GM19452 (cell line): ENCODE measurements at regions not wholly inside any gene's neighbourhood (a gene's known extent, or its start where the extent isn't known, plus 50 kb on each side); places are given as distances from the start of the nearest gene placed in this dataset.
"Not testable (repeated sequence)": the region's sequence is repeated elsewhere in the genome, so short reads cannot be mapped to it uniquely, and the experiment has no call there.

ENCODE experiments used
- ATAC-seq: cut with Tn5 transposase; IDR thresholded peaks from one replicate; pipeline ENCODE4 v1.9.1; 2021; ENCODE audit not compliant: unreplicated experiment

DNA sequence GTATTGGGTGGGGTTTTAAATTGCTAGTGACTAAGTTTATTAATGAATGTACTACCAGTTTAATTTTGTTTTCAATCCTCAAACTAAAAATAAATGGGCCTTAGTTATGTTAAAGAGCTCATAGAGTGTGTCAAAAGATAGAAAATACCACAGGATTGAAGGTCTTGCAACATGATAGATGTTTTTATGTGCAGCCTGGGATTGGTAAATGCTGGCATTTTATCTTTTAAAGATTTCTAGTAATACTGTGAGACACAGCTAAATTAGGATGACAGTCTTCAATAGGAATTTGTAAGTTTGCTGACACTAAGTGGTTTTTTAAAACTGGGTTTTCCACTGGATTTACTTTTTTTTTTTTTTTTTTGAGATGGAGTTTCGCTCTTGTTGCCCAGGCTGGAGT lies 122.3 kb downstream of the HAUS1 start:
- no peak for ATAC-seq

DNA sequence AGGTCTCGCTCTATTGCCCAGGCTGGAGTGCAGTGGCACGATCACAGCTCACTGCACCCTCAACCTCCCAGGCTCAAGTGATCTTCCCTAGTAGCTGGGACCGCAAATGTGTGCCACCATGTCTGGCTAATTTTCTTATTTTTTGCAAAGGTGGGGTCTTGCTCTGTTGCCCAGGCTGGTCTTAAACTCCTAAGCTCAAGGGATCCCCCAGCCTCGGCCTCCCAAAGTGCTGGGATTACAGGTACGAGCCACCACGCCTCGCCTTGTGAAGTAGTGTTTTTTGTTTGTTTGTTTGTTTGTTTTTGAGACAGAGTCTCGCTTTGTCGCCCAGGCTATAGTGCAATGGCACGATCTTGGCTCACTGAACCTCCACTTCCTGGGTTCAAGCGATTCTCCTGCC lies 125.5 kb downstream of the HAUS1 start:
- not testable (repeated sequence) for ATAC-seq

DNA sequence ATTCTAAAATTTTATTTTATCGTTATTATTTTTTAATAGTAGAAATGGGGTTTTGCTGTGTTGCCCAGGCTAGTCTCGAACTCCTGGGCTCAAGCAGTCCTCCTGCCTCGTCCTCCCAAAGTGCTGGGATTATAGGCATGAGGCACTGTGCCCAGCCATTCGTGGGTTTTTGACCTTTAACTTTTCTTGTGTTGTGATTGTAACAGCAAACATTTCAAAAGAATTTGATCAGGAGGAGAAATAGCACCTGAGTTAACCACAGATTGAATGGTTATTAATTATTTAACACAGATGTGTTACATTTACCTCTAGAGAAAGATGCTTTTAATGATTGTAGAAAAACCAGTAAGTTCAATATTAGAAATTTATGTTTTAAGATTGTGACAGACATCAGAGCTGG lies 132.0 kb downstream of the HAUS1 start:
- no peak for ATAC-seq

GRCh38 chr18:46237891-46238290 lies 133.7 kb downstream of the HAUS1 start:
- ATAC-seq = no peak

GRCh38 chr18:46239549-46239948 lies 135.4 kb downstream of the HAUS1 start:
- no peak for ATAC-seq

DNA sequence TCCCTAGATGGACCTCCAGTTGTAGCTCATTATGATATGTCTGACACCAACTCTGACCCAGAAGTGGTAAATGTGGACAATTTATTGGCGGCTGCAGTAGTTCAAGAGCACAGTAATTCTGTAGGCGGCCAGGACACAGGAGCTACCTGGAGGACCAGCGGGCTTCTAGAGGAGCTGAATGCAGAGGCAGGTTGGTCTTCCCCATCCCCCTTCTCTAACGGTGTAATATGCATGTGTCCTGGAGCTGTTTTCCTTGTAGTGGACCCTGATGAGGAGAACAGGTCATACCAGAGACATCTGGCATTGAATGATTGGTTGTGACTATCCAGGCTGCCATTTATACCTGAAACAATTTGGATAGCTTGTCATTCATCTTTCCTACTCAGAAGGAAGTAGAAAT lies 135.8 kb downstream of the HAUS1 start:
- ATAC-seq = no peak

- not testable (repeated sequence) for ATAC-seq
These were observed 137.2 kb downstream of the HAUS1 start for GRCh38 chr18:46241393-46241792.

DNA sequence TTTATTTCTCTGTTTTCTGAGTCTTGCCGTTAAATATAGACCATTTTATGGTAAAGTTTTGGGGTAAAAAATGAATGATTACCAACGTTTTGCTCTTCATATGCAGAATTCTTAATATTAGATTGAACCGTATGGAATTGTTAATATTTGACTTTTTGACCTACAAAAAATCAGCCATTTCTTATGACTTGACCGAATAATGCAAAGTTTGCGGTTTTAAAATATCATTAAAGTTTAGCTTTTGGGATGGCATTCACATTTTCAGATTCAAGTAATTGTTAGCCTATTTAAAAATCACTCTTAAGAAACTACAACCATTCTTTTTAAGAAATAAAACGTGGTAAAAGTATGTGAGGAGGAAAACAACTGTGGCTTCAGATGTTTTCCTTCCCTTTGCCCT lies 138.0 kb downstream of the HAUS1 start:
- no peak for ATAC-seq

DNA sequence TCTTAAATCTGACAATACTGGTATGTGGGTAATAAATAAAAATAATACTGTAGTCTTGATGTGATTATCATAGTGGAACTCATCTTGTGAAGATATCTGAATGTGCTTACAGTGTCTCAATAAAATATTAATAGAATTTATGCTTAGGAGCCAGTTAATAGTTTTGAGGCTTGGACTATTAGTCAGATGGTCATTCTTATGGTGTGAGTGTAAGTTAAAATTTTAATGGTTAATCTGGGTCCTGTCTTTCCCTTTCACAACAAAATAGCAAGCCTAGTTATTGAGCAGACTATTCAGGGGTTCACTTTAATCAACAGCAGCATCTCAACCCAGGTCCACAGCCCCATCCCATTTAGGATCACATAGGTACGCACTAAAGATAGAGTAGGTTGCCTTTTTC lies 138.9 kb downstream of the HAUS1 start:
- no peak for ATAC-seq

GRCh38 chr18:46243673-46244072 lies 139.5 kb downstream of the HAUS1 start:
- no peak for ATAC-seq

DNA sequence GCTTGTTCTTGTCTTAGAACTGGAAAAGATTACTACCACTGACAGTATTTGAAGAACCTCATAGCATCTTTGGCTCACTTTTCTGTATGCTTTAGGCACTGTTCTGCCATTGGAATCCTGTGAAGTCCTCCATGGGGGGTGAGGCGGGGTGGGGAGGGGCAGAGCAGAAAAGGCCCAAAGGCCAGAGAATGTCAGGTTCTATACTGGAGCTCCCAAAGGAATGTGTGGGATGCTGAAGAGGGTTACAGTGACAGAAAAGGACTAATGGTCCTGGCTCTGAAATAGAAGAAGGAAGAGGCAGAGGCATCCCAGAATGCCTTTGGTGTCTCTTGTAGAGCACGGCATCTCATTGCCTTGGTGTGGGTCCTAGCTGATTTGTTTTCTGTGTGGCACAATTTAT lies 141.9 kb downstream of the HAUS1 start:
- ATAC-seq = no peak

GRCh38 chr18:46247942-46248341 lies 143.8 kb downstream of the HAUS1 start:
- ATAC-seq = no peak

DNA sequence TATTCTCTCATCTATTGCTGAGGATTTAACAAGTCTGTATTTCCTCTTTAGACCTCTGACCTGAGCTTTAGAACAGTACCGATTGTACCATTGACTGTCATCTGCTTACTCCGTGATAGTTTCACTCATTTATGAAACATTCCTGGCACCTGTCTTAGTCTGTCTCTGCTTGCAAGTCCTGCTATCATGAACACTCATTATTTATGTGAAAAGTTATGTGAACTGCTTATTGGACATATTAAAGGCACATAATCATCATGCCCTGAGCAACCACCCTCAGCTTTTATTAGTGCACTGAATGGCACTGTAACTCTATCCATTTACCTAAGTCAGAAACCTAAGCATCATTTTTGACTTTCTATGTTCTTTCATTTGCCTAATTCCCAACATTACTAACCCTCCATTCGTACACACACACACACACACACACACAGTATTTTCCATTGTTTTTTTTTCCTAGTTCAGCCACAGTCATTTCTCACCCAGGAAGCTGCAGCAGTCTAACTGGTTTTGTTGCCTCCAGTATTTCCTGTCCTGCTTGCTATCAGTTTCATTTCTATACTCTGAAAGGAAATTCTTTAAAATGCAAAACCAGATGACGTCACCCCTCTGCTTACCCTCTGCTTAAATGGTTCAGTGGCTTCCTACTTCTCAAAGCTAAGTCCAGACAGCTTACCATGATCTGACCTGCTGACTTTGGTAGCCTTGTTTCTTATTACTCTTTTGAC lies 146.1 kb downstream of the HAUS1 start:
- peak; percentile 98 for ATAC-seq

- peak; percentile 25 for ATAC-seq
These were observed 146.6 kb downstream of the HAUS1 start for GRCh38 chr18:46250812-46251173.

GRCh38 chr18:46252759-46253158 lies 148.6 kb downstream of the HAUS1 start:
- no peak for ATAC-seq

DNA sequence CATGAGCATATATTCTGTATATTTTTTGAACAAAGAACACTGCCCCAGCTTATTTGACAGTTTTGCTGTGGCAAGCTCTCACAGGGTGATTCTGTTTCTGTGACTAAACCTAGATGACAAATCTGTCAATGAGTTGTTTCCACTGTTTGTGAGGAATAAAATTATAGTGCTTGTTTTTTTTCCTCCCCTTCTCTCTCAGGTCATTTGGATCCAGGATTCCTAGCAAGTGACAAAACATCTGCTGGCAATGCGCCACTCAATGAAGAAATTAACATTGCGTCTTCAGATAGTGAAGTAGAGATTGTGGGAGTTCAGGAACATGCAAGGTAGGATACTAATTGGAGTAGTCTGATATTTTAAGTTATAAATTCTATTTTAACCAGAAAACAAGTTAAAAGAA lies 149.3 kb downstream of the HAUS1 start:
- no peak for ATAC-seq

DNA sequence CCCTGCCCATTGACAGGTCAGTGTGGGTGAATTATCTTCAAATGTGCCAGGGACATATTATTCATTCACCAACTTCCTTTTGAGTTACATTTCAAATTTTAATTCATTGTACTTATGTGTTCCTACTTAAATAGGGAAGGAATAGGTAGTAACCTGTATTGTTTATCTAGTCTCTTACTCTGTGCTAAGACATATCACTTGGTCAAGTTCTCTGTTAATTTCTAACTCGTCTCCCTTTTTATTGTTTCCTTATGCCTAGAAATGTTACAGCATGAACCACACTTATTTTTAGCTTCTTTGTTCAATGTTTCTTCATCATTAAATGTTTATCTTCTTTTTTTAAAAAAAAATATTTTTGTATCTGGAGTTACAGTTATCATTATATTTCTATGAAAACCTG lies 151.9 kb downstream of the HAUS1 start:
- no peak for ATAC-seq

DNA sequence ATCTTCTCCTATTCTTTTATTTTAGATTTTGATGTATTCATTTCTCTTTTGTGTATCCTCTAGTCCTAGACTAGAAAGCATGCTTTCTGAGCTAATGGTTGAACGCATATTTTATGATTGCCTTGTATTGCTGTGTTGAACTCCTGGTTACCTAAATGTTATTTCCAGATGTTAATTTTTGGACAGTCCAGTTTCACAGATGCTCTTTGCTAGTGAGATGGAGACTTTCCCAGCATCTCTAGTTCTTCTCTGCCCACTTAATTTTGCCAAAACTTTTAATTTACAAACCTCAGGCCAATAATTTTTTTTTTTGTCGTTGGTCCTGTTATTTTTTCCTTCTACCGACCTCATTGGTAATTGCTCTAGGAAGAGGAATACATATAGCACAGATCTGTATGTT lies 153.2 kb downstream of the HAUS1 start:
- ATAC-seq = no peak

DNA sequence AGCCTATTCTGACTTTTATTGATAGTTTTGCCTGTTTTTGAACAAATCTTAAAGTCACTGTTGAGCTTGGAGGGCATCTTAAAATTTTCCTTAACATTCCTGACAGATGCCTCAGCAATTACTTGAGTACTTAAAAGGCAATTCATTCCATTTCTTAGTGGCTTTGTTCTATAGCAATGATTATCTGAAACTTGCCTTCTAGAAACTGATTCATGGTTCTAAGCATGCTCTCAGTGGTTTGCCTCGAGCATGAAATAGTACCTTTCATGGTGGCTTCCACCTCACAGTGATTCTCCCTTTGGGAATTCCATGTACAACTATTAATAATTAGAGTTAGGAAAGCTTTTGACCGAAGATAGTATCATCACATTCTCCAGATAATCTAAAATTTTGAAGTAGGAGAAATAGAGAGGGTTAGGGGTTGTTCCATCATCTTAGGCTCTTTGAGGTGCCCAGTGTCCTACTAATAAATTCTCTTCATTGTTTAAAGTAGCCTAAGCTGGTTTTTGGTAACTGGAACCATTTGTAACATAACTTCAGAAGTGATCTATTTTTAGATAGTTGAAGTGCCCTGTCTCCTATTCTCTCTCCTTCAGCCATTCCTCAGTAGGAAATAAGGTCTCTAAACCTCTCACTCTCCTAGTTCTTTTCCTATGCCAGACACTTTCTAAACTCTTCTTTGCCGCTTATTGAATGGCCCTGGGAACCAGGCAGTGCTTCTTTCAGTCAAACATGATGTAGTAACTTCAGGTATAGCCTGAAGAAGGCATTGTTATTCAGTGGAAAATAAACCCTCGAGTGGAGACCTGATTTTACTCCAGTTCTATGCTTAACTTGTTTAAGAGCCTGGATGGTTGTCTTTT lies 156.1 kb downstream of the HAUS1 start:
- ATAC-seq = no peak

DNA sequence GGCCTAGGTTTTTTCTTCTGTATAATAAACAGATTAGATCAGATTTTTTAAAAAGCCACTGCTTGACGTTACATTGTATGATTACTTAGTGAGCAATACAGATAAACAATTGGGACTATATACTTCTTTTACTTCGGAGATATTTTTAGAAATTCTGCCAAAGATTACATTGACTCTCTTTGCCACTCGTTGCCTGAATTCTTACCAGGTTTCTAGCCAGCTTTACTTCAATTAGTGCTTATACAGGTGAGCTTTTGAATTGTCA lies 156.6 kb downstream of the HAUS1 start:
- no peak for ATAC-seq

GRCh38 chr18:46261799-46262198 lies 157.6 kb downstream of the HAUS1 start:
- ATAC-seq = no peak

GRCh38 chr18:46262856-46263255 lies 158.7 kb downstream of the HAUS1 start:
- ATAC-seq = no peak

GRCh38 chr18:46264255-46264654 lies 160.1 kb downstream of the HAUS1 start:
- ATAC-seq = no peak
